A549 (cell line): ENCODE measurements at regions not wholly inside any gene's neighbourhood (a gene's known extent, or its start where the extent isn't known, plus 50 kb on each side); places are given as distances from the start of the nearest gene placed in this dataset.

Experiments used
- BHLHE40 ChIP-seq: IDR thresholded peaks from 2 replicates; pipeline ENCODE4 v1.6.1; 2012; ENCODE audit warnings: low read depth, low read length, inconsistent platforms
- CTCF ChIP-seq: fragments of >200 bp; sonication (Bioruptor Twin); formaldehyde crosslinking; IDR thresholded peaks from 3 replicates; pipeline ENCODE4 v1.5.1; 2016
- ELK1 ChIP-seq: fragments of 150-350 bp; IDR thresholded peaks from 2 replicates; pipeline ENCODE4 v1.6.1; 2014; ENCODE audit warnings: low read depth, mild to moderate bottlenecking, low read length
- KDM1A ChIP-seq: fragments of 200-600 bp; sonication (generic); IDR thresholded peaks from 2 replicates; pipeline ENCODE4 v1.6.1; 2016; ENCODE audit warnings: low read depth, mild to moderate bottlenecking
- NFE2L2 ChIP-seq: fragments of 150-350 bp; conservative IDR thresholded peaks from 2 replicates; pipeline ENCODE4 v1.6.1; 2014; ENCODE audit warnings: low read length
- POLR2A ChIP-seq: IDR thresholded peaks from 2 replicates; pipeline ENCODE4 v1.6.1; 2012; ENCODE audit warnings: mild to moderate bottlenecking, low read length
- POLR2AphosphoS2 ChIP-seq: conservative IDR thresholded peaks from 2 replicates; pipeline ENCODE4 v1.6.1; 2012; ENCODE audit warnings: low read length, improper control_type of control experiment, inconsistent platforms
- RAD21 ChIP-seq, 2 experiments: fragments of >200 bp in 1 of 2; sonication (Bioruptor Twin) in 1 of 2; formaldehyde crosslinking in 1 of 2; IDR thresholded peaks in 1 of 2; conservative IDR thresholded peaks in 1 of 2; 2 replicates in 1 of 2; 3 replicates in 1 of 2; pipeline ENCODE4 v1.6.1; 2012 to 2018; ENCODE audit warnings: inconsistent platforms in 1 of 2
- RFX5 ChIP-seq: fragments of 450-650 bp; IDR thresholded peaks from 2 replicates; pipeline ENCODE4 v1.7.1; 2014; ENCODE audit warnings: antibody characterized with exemption, mild to moderate bottlenecking, moderate library complexity
- RNF2 ChIP-seq: fragments of 200-600 bp; sonication (generic); IDR thresholded peaks from 2 replicates; pipeline ENCODE4 v1.6.1; 2016; ENCODE audit warnings: low read depth, mild to moderate bottlenecking, antibody characterized with exemption, moderate library complexity, borderline replicate concordance
- SREBF2 ChIP-seq: fragments of 450-650 bp; IDR thresholded peaks from 2 replicates; pipeline ENCODE4 v1.6.1; 2014; ENCODE audit warnings: mild to moderate bottlenecking, moderate library complexity
- ZSCAN20 ChIP-seq: fragments of 250-450 bp; sonication (Bioruptor Pico); IDR thresholded peaks from 2 replicates; pipeline ENCODE4 v1.8.0; 2022; ENCODE audit warnings: mild to moderate bottlenecking, moderate library complexity

GRCh38 chr2:133654949-133655348, 86.7 kb upstream of the NCKAP5 start:
- TF ChIP-seq ELK1 (no peak), RNF2 (no peak), CTCF (no peak), SREBF2 (no peak), POLR2A (no peak), BHLHE40 (no peak), RFX5 (no peak), ZSCAN20 (CRISPR knock-in tag) (no peak), POLR2AphosphoS2 (no peak), NFE2L2 (no peak), RAD21 (conservative IDR thresholded peaks at IDR 0.05 in 1 of 2, IDR thresholded peaks at IDR 0.05 in 1 of 2) (no peak), KDM1A (no peak)
